Fibroblast of mammary gland (primary cell): ENCODE measurements at regions not wholly inside any gene's neighbourhood (a gene's known extent, or its start where the extent isn't known, plus 50 kb on each side); places are given as distances from the start of the nearest gene placed in this dataset.

Source experiments
- DNase-seq: peaks from one replicate; pipeline ENCODE4 v3.0.0-alpha.2; 2010; ENCODE audit warnings: low read depth
- H3K4me3 ChIP-seq: 2 replicates; pipeline ENCODE4 v1.5.1; 2011; ENCODE audit warnings: low read depth, mild to moderate bottlenecking, low read length, moderate library complexity; ENCODE audit not compliant: control insufficient read depth
- CTCF ChIP-seq: conservative IDR thresholded peaks from 2 replicates; pipeline ENCODE4 v1.5.1; 2011; ENCODE audit warnings: low read depth, low read length, inconsistent platforms; ENCODE audit not compliant: control insufficient read depth, insufficient read depth

- H3K4me3 ChIP-seq, result peak overlapping the region; percentile 46
- peak; percentile 93 for DNase-seq
- no peak for TF ChIP-seq CTCF
Measured at GRCh38 chr3:11096266-11097139, 57.8 kb upstream of the HRH1 start.

- no peak overlapping the region for H3K4me3 ChIP-seq
- no peak for TF ChIP-seq CTCF
- peak; percentile 19 for DNase-seq
Measured at GRCh38 chr3:11099306-11099705, 55.0 kb upstream of the HRH1 start.
